HCT116 (cell line): ENCODE measurements at regions not wholly inside any gene's neighbourhood (a gene's known extent, or its start where the extent isn't known, plus 50 kb on each side); places are given as distances from the start of the nearest gene placed in this dataset.

ENCODE experiments used
- ATAC-seq: fragments of 200-7000 bp; cut with Tn5 transposase; 2 replicates; pipeline ENCODE4 v1.9.1; 2020; ENCODE audit warnings: mild to moderate bottlenecking, moderate library complexity
- BruUV-seq: library from RNA; stranded (reverse); fragments of 400-500 nt; replicated peaks from 2 replicates; lab custom pipeline; 2021; lab: Mats Ljungman, UMichigan
- CTCF ChIA-PET: fragments of 300-600 bp; sonication (Branson Sonifier 250); formaldehyde crosslinking; loops from one replicate; lab custom pipeline; 2021; ENCODE audit warnings: antibody characterized with exemption; lab: Charles Lee
- POLR2A ChIA-PET: fragments of 300-600, 350-600 bp; sonication (Branson Sonifier 250); formaldehyde crosslinking; loops from one replicate; lab custom pipeline; 2021; ENCODE audit warnings: antibody characterized with exemption; lab: Charles Lee
- RAD21 ChIA-PET, 2 experiments: fragments of 300-600 bp; sonication (Branson Sonifier 250); formaldehyde crosslinking; loops; one replicate each; lab custom pipeline; 2023; ENCODE audit warnings: low total read pairs in 2 of 2; ENCODE audit not compliant: uncharacterized antibody in 2 of 2, unreplicated experiment in 2 of 2, low non-redundant PET in 1 of 2; lab: Charles Lee
- DNase-seq: peaks from one replicate; pipeline ENCODE4 v3.0.0-alpha.2; 2010; ENCODE audit warnings: low read depth, low spot score
- H2AFZ ChIP-seq: fragments of 200-600 bp; shearing (Covaris generic), sonication (generic); 2 replicates; pipeline ENCODE4 v1.6.1; 2017; ENCODE audit warnings: low read depth, mixed run types, mixed read lengths, antibody characterized with exemption, low read length; ENCODE audit not compliant: poor library complexity, severe bottlenecking
- H3K27ac ChIP-seq: 2 replicates; pipeline ENCODE4 v1.5.1; 2012; ENCODE audit warnings: low read depth, low read length
- H3K27me3 ChIP-seq: fragments of 200-600 bp; sonication (generic); 2 replicates; pipeline ENCODE4 v1.6.1; 2016; ENCODE audit warnings: mixed run types, low read length, mixed read lengths; ENCODE audit not compliant: insufficient read depth
- H3K36me3 ChIP-seq, 2 experiments: fragments of 200-500 bp in 1 of 2; fragments of 200-600 bp in 1 of 2; sonication (Bioruptor generic) in 1 of 2; sonication (generic) in 1 of 2; 2 replicates each; pipeline versions ENCODE4 v1.5.1 to v1.6.1; 2014 to 2016; ENCODE audit warnings: low read length in 2 of 2, inconsistent platforms in 1 of 2, mixed read lengths in 1 of 2, mixed run types in 1 of 2; ENCODE audit not compliant: insufficient read depth in 2 of 2, control insufficient read depth in 1 of 2
- H3K4me1 ChIP-seq, 2 experiments: fragments of 200-600 bp in 1 of 2; sonication (generic) in 1 of 2; 2 replicates each; pipeline versions ENCODE4 v1.5.1 to v1.6.1; 2012 to 2017; ENCODE audit warnings: low read length in 2 of 2, inconsistent platforms in 1 of 2, mild to moderate bottlenecking in 1 of 2, mixed read lengths in 1 of 2, mixed run types in 1 of 2, moderate library complexity in 1 of 2; ENCODE audit not compliant: insufficient read depth in 2 of 2, control insufficient read depth in 1 of 2
- H3K4me2 ChIP-seq: fragments of 200-600 bp; sonication (generic); 2 replicates; pipeline ENCODE4 v1.6.1; 2017; ENCODE audit warnings: mixed run types, low read length, mixed read lengths
- H3K4me3 ChIP-seq, 2 experiments: fragments of 200-600 bp in 1 of 2; sonication (generic) in 1 of 2; replicated peaks in 1 of 2; 2 replicates each; pipeline ENCODE4 v1.5.1; 2011 to 2016; ENCODE audit warnings: low read length in 2 of 2, control low read depth in 1 of 2, low read depth in 1 of 2, mild to moderate bottlenecking in 1 of 2, mixed read lengths in 1 of 2, mixed run types in 1 of 2
- H3K79me2 ChIP-seq: fragments of 200-600 bp; sonication (generic); 2 replicates; pipeline ENCODE4 v1.6.1; 2017; ENCODE audit warnings: mild to moderate bottlenecking, mixed run types, low read length, moderate library complexity, mixed read lengths; ENCODE audit not compliant: insufficient read depth
- H3K9ac ChIP-seq: fragments of 200-600 bp; sonication (generic); 2 replicates; pipeline ENCODE4 v1.6.1; 2016; ENCODE audit warnings: low read length, mixed read lengths
- H3K9me2 ChIP-seq: fragments of 200-600 bp; sonication (generic), shearing (Covaris generic); 2 replicates; pipeline ENCODE4 v1.6.1; 2017; ENCODE audit warnings: mixed run types, mild to moderate bottlenecking, moderate library complexity; ENCODE audit not compliant: insufficient read depth
- H3K9me3 ChIP-seq, 2 experiments: fragments of 200-500 bp in 1 of 2; fragments of 200-600 bp in 1 of 2; sonication (Bioruptor generic) in 1 of 2; sonication (generic) in 1 of 2; 2 replicates each; pipeline ENCODE4 v1.6.1; 2014 to 2017; ENCODE audit warnings: low read length in 2 of 2, mixed read lengths in 2 of 2, inconsistent platforms in 1 of 2, low read depth in 1 of 2, mild to moderate bottlenecking in 1 of 2, mixed run types in 1 of 2, moderate library complexity in 1 of 2; ENCODE audit not compliant: control insufficient read depth in 1 of 2, insufficient read depth in 1 of 2
- H4K20me1 ChIP-seq: fragments of 200-600 bp; sonication (generic), shearing (Covaris generic); 2 replicates; pipeline ENCODE4 v1.6.1; 2017; ENCODE audit warnings: mixed run types, mild to moderate bottlenecking, moderate library complexity; ENCODE audit not compliant: insufficient read depth
- CTCF ChIP-seq, 3 experiments: fragments of 200-600 bp in 1 of 3; sonication (generic) in 1 of 3; IDR thresholded peaks in 2 of 3; conservative IDR thresholded peaks in 1 of 3; 2 replicates each; pipeline ENCODE4 v1.5.1; 2012 to 2017; ENCODE audit warnings: low read depth in 2 of 3, low read length in 2 of 3, antibody characterized with exemption in 1 of 3, borderline replicate concordance in 1 of 3, control low read depth in 1 of 3, mild to moderate bottlenecking in 1 of 3, mixed read lengths in 1 of 3, mixed run types in 1 of 3, moderate library complexity in 1 of 3; ENCODE audit not compliant: insufficient read depth in 1 of 3
- ELF1 ChIP-seq: IDR thresholded peaks from 2 replicates; pipeline ENCODE4 v1.6.1; 2012; ENCODE audit warnings: low read depth, borderline replicate concordance
- REST ChIP-seq: IDR thresholded peaks from 2 replicates; pipeline ENCODE4 v1.6.1; 2012; ENCODE audit warnings: low read depth
- intact Hi-C: fragments of 100-400 bp; cut with micrococcal nuclease; formaldehyde crosslinking; loops from 2 replicates; pipeline ENCODE4 v1.10.0; 2022

- intact Hi-C loops = no loop called here
- Histone ChIP-seq H3K27me3 (no peaks in the 10 kb centered on the region), H3K9ac (no peak overlapping the region), H3K79me2 (no peaks in the 10 kb centered on the region), H3K36me3 (no peaks in the 10 kb centered on the region), H3K4me1 (no peaks in the 10 kb centered on the region), H3K4me2 (no peak overlapping the region), H4K20me1 (no peaks in the 10 kb centered on the region), H3K27ac (no peak overlapping the region), H2AFZ (no peak overlapping the region), H3K9me3 (no peaks in the 10 kb centered on the region), H3K4me3 (no peak overlapping the region), H3K9me2 (no peaks in the 10 kb centered on the region)
- no peak for DNase-seq
- TF ChIP-seq ELF1 (no peak), REST (no peak), CTCF (IDR thresholded peaks at IDR 0.05 in 2 of 3, conservative IDR thresholded peaks at IDR 0.05 in 1 of 3; ENCODE audit: borderline replicate concordance in 1 of 3, insufficient read depth in 1 of 3, low read depth in 2 of 3, low read length in 2 of 3) (no peak)
- ChIA-PET CTCF (no interaction called here), RAD21 (no interaction called here), POLR2A (no interaction called here)
- ATAC-seq = no peak
- no TSS peak for BruUV-seq
Observed at GRCh38 chr1:58986996-58987767, 203.3 kb upstream of the JUN start.
